DOHH2 (cell line): ENCODE measurements at regions not wholly inside any gene's neighbourhood (a gene's known extent, or its start where the extent isn't known, plus 50 kb on each side); places are given as distances from the start of the nearest gene placed in this dataset.

Source experiments
- EZH2phosphoT487 ChIP-seq: fragments of 200-600 bp; sonication (generic); IDR thresholded peaks from 2 replicates; pipeline ENCODE4 v1.6.1; 2017; ENCODE audit warnings: borderline replicate concordance, mild to moderate bottlenecking, antibody characterized with exemption, low read length, moderate library complexity, mixed read lengths
- TF ChIP-seq, protein P1 (sequence below): fragments of 200-600 bp; sonication (generic); IDR thresholded peaks from one replicate; pipeline ENCODE4 v1.5.1; 2014; ENCODE audit warnings: antibody characterized with exemption, mild to moderate bottlenecking, low read depth, low read length; ENCODE audit not compliant: poor library complexity, severe bottlenecking

DNA sequence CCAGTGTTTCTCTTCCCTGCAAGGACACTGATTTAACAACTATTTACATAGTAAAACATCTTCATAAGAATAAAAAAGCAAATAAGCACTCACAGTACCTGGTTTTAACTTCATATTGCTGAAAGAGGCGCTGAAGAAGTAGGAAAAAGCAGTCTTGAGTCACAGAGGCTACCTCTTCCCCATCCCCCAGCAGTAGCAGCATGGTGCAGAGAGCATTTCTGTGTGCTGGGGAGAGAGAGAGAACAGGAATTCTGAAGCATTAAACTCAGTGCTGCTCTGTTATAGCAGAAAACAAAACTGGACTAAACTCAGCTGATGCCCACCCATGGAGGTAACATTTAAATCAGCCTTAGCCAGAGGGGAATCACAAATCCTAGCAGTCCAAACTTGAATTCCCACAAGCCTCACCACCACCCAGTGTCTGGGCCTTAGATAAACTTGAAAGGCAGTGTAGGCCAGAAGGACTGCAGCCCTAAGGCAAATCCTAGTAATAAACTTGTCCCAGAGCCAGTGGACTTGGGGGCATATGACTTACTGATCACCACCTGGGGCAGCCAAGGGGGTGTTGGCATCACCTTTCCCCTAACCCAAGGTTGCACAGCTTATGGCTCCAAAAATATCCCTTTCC lies 321.8 kb upstream of the CWC22 start:
- TF ChIP-seq, protein P1, sequence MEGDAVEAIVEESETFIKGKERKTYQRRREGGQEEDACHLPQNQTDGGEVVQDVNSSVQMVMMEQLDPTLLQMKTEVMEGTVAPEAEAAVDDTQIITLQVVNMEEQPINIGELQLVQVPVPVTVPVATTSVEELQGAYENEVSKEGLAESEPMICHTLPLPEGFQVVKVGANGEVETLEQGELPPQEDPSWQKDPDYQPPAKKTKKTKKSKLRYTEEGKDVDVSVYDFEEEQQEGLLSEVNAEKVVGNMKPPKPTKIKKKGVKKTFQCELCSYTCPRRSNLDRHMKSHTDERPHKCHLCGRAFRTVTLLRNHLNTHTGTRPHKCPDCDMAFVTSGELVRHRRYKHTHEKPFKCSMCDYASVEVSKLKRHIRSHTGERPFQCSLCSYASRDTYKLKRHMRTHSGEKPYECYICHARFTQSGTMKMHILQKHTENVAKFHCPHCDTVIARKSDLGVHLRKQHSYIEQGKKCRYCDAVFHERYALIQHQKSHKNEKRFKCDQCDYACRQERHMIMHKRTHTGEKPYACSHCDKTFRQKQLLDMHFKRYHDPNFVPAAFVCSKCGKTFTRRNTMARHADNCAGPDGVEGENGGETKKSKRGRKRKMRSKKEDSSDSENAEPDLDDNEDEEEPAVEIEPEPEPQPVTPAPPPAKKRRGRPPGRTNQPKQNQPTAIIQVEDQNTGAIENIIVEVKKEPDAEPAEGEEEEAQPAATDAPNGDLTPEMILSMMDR, result no peak
- TF ChIP-seq EZH2phosphoT487, result no peak
